ENCODE measurements at regions not wholly inside any gene's neighbourhood (a gene's known extent, or its start where the extent isn't known, plus 50 kb on each side); places are given as distances from the start of the nearest gene placed in this dataset.

DNA sequence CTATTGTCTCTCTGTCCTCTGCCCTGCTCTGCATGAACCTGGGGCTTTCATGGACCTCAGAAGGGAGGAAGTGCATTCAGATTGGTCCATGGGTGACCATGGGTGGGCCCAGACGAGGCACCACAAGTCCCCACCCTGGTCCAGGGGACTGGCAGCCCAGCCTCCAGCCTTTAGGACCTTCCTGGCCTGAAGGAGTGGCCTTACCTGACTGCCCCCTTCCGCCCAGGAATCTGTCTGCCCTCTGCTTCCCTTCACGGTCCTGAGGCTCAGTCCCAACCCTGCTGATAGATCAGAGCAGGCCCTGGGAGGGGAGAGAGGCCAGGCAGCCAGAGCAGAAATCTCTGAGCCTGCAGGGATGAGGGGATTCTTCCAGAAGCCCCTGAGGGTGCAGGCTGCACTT is 455.4 kb downstream of the PCDH18 start:
- Histone ChIP-seq H3K4me3 (ENCODE audit: insufficient read depth, low read depth, low read length) (no peak overlapping the region), H3K27me3 (ENCODE audit: control insufficient read depth, insufficient read depth, low read length) (no peaks in the 10 kb centered on the region), H3K56ac (ENCODE audit: extremely low read depth, insufficient read depth, low read length) (no peak overlapping the region), H3K18ac (ENCODE audit: low read depth, low read length) (no peak overlapping the region), H3K79me1 (ENCODE audit: low read depth in 1 of 2, low read length in 2 of 2) (no peaks in the 10 kb centered on the region), H2AFZ (replicated peaks; ENCODE audit: low read length, poor library complexity) (no peak overlapping the region), H3K27ac (ENCODE audit: insufficient read depth, low read length) (no peak overlapping the region), H2AK9ac (replicated peaks; ENCODE audit: low read depth, low read length, poor library complexity) (no peak overlapping the region), H2BK15ac (ENCODE audit: low read depth, low read length) (no peak overlapping the region), H3K4me2 (ENCODE audit: low read depth, low read length) (no peak overlapping the region), H3K14ac (replicated peaks; ENCODE audit: low read depth, low read length) (no peak overlapping the region), H3K9me1 (ENCODE audit: insufficient read depth, low read length) (no peaks in the 10 kb centered on the region), H3K9ac (ENCODE audit: low read depth, low read length) (no peak overlapping the region), H3K36me3 (ENCODE audit: control insufficient read depth, insufficient read depth, low read length) (no peaks in the 10 kb centered on the region), H2AK5ac (ENCODE audit: low read depth, low read length) (no peak overlapping the region), H2BK120ac (ENCODE audit: low read depth, low read length) (no peak overlapping the region), H3K4me1 (ENCODE audit: control insufficient read depth, insufficient read depth, low read length) (no peaks in the 10 kb centered on the region), H2BK20ac (ENCODE audit: low read depth, low read length) (no peak overlapping the region), H3K9me3 (ENCODE audit: control insufficient read depth, insufficient read depth, low read length) (no peaks in the 10 kb centered on the region), H4K5ac (ENCODE audit: low read depth, low read length) (no peak overlapping the region), H3K4ac (ENCODE audit: low read depth, low read length) (no peak overlapping the region), H4K20me1 (ENCODE audit: insufficient read depth, low read length) (no peaks in the 10 kb centered on the region), H4K8ac (ENCODE audit: low read depth in 2 of 2, low read length in 2 of 2) (no peak overlapping the region), H2BK5ac (ENCODE audit: low read depth, low read length, poor library complexity, severe bottlenecking) (no peak overlapping the region), H4K91ac (ENCODE audit: insufficient read depth, low read depth, low read length) (no peak overlapping the region), H3K23ac (ENCODE audit: low read depth, low read length) (no peak overlapping the region)
- no peak for DNase-seq
- POLR2A ChIA-PET (ENCODE audit: unreplicated experiment) = no interaction called here
- TF ChIP-seq BHLHE40 (IDR thresholded peaks at IDR 0.05; ENCODE audit: low read depth, low read length) = no peak
- TF ChIP-seq CEBPB (IDR thresholded peaks at IDR 0.05; ENCODE audit: low read depth, low read length) = no peak
- no peak for TF ChIP-seq RCOR1 (IDR thresholded peaks at IDR 0.05; ENCODE audit: insufficient replicate concordance, low read length)
- TF ChIP-seq, protein P1, sequence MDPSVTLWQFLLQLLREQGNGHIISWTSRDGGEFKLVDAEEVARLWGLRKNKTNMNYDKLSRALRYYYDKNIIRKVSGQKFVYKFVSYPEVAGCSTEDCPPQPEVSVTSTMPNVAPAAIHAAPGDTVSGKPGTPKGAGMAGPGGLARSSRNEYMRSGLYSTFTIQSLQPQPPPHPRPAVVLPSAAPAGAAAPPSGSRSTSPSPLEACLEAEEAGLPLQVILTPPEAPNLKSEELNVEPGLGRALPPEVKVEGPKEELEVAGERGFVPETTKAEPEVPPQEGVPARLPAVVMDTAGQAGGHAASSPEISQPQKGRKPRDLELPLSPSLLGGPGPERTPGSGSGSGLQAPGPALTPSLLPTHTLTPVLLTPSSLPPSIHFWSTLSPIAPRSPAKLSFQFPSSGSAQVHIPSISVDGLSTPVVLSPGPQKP (IDR thresholded peaks at IDR 0.05; ENCODE audit: borderline replicate concordance, low read depth, low read length) = no peak
- TF ChIP-seq SMC3 (IDR thresholded peaks at IDR 0.05; ENCODE audit: low read depth, low read length) = no peak
- no peak for TF ChIP-seq FOS (IDR thresholded peaks at IDR 0.05; ENCODE audit: low read depth, low read length)
- no peak for TF ChIP-seq NFE2L2 (IDR thresholded peaks at IDR 0.05; ENCODE audit: low read depth, low read length)
- TF ChIP-seq MAZ (IDR thresholded peaks at IDR 0.05; ENCODE audit: borderline replicate concordance, low read depth, low read length) = no peak
- no peak for TF ChIP-seq POLR2A (IDR thresholded peaks at IDR 0.05; ENCODE audit: low read depth, low read length)
- TF ChIP-seq RFX5 (IDR thresholded peaks at IDR 0.05; ENCODE audit: low read depth, low read length) = no peak
- TF ChIP-seq, protein P2, sequence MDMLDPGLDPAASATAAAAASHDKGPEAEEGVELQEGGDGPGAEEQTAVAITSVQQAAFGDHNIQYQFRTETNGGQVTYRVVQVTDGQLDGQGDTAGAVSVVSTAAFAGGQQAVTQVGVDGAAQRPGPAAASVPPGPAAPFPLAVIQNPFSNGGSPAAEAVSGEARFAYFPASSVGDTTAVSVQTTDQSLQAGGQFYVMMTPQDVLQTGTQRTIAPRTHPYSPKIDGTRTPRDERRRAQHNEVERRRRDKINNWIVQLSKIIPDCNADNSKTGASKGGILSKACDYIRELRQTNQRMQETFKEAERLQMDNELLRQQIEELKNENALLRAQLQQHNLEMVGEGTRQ (IDR thresholded peaks at IDR 0.05; ENCODE audit: low read depth, low read length) = no peak
- TF ChIP-seq MXI1 (IDR thresholded peaks at IDR 0.05; ENCODE audit: borderline replicate concordance, low read depth, low read length) = no peak
- TF ChIP-seq CHD1 (IDR thresholded peaks at IDR 0.05; ENCODE audit: low read depth, low read length) = no peak
- TF ChIP-seq, protein P3, sequence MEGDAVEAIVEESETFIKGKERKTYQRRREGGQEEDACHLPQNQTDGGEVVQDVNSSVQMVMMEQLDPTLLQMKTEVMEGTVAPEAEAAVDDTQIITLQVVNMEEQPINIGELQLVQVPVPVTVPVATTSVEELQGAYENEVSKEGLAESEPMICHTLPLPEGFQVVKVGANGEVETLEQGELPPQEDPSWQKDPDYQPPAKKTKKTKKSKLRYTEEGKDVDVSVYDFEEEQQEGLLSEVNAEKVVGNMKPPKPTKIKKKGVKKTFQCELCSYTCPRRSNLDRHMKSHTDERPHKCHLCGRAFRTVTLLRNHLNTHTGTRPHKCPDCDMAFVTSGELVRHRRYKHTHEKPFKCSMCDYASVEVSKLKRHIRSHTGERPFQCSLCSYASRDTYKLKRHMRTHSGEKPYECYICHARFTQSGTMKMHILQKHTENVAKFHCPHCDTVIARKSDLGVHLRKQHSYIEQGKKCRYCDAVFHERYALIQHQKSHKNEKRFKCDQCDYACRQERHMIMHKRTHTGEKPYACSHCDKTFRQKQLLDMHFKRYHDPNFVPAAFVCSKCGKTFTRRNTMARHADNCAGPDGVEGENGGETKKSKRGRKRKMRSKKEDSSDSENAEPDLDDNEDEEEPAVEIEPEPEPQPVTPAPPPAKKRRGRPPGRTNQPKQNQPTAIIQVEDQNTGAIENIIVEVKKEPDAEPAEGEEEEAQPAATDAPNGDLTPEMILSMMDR (conservative IDR thresholded peaks at IDR 0.05; ENCODE audit: low read depth, low read length) = no peak
- no peak for TF ChIP-seq RAD21 (IDR thresholded peaks at IDR 0.05; ENCODE audit: low read length)
- CTCF ChIA-PET = no interaction called here
- WGBS, 2 experiments (ENCODE audit: extremely low coverage in 2 of 2, insufficient read length in 1 of 2) = no CpG with 5 or more reads among the region's 3 CpGs
- ATAC-seq (ENCODE audit: low read depth) = no peak
- dilution Hi-C loops (cut with HindIII; ENCODE audit: low sequenced_read_pairs, unreplicated experiment) (no loop called here), in situ Hi-C loops (cut with MboI; ENCODE audit: low sequenced_read_pairs) (no loop called here), intact Hi-C loops (cut with micrococcal nuclease) (no loop called here)
- no TSS peak for BruUV-seq (replicated peaks)

All from IMR-90 (cell line).